Stimulated activated CD4-positive, alpha-beta T cell treated with anti-CD3 and anti-CD28 coated beads, Interleukin-4, amount 100 ng/mL, for 48 hours (primary cell): ENCODE measurements at regions not wholly inside any gene's neighbourhood (a gene's known extent, or its start where the extent isn't known, plus 50 kb on each side); places are given as distances from the start of the nearest gene placed in this dataset.
"Not testable (repeated sequence)": the region's sequence is repeated elsewhere in the genome, so short reads cannot be mapped to it uniquely, and the experiment has no call there.

Experiments used
- DNase-seq, 2 donors: peaks; one replicate each; pipeline ENCODE4 v3.0.0-alpha.2; 2020; ENCODE audit warnings: low read depth in 2 of 2

GRCh38 chr9:75669721-75670120, 220.8 kb upstream of the PCSK5 start:
- no peak for DNase-seq

DNA sequence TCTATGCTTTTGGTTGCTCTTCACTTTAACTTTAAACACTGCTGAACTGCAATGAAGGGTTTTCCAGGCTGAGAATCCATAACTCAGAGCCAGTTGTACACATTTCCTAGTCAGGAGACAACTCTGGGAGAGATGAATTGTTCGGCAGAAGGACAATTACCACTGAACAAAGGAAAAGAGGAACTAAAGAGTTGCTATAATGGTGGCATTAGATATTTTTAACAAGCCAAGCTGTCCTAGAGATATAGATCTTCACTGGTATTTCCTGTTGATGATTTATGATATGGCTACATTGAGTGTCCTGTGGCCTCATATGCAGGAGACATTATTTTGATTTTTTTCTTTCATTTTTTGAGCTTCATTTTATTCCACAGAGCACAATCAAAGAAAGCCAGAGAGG, 219.1 kb upstream of the PCSK5 start:
- no peak for DNase-seq

DNA sequence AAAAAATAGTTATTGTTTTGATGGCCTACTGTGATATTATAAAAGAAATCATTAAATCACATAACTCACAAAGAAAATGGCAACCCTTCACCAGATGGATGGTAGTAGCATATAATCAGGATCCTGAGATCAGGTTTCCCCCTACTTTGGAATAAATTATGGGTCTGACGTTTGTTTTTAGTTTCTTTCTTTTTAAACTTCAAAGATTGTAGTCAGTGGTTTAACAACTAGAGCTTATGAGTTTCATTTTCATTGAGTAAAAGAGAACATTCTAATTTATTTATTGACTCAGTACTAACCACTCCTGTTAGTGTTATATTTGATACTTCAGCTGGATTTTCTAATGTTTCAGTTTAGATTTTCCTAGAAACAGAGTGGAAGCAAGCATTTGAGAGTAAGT, 218.0 kb upstream of the PCSK5 start:
- no peak for DNase-seq

DNA sequence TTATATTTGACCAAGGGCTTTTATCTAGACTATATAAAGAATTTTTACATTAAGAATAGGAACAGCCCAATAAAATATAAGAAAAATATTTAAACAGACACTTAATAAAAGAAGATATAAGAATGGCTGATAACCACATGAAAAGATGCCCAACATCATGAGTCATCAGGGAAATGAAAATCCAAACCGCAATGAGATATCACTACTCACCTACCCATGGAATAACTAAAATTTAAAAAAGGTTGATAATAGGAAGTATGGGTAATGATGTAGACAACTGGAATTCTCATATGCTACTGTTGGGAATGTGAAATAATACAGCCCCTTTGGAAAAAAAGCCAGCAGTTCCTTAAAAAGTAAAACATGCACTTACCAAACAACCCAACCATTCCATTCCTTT, 206.9 kb upstream of the PCSK5 start:
- DNase-seq, result no peak

- DNase-seq, result no peak
Measured at GRCh38 chr9:75685062-75685461, 205.4 kb upstream of the PCSK5 start.

DNA sequence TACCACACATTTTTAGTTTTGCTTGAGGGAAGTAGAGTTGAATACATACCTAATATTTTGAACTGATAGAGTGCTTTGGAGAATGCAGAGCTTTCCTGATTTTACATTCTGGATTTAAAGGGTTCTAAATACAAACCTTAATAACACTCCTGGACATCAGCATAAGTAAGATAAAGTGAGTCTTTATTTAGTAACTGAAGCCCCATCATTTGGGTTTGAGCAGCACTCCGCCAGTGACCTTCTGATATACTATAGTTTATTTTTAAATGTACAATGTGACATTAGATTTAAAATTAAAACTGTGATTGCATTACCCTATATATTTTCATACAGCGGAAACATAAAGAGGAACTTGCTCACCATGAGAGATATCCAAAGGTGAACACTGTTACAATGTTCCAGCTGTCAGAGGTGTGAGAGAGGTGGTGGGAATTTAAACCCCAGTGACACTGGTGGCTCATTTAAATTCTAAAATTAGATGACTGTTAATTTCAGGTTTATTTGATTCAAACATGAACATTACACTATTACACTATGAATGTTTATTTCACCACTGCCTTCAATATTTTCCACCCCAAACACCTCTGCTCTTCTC, 203.0 kb upstream of the PCSK5 start:
- DNase-seq, result no peak

DNA sequence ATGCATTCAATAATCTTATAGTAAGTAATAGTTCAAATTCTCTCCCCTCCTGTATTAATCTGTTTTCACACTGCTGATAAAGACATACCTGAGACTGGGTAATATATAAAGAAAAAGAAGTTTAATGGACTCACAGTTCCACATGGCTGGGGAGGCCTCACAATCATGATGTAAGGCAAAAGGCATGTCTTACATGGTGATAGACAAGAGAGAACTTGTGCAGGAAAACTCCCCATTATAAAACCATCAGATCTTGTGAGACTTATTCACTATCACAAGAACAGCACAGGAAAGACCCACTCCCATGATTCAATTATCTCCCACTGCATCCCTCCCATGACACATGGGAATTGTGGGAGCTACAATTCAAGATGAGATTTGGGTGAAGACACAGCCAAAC, 199.9 kb upstream of the PCSK5 start:
- DNase-seq, result not testable (repeated sequence)

DNA sequence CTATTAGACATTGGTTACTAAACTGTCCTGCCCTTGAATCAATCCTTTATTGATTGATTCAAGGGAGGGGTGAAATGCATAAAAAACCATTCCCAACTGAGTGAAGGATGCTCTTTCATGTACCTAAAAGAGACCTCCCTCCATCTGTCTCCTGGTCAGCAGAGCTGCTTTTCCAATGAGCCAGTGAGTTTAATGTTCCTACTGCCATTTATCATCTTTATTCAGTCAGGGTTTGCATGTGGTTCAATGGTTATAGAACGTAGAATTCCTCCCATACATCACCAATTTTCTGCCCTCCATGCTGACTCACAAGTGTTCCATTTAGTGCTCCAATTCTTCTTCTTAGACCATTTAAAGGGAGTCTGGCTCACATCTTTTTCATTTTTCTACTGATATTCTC, 199.1 kb upstream of the PCSK5 start:
- no peak for DNase-seq

DNA sequence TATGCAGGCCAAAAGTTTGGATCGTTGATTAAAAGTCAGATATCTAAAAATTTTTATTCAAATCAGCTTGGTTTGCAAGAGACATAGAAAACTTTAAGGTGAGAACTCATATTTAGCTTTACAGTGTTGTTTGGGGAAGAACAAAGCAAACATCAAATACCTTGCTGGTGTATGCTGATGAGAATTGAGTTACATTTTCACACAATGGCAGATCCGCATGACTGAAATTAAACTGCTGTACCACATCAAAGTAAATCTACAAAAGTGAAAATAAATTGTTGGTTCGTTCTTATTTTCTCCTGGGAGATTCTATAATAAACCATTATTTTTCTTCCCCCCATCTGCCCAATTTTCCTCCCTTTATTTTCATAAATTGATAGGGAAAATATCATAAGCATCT, 198.2 kb upstream of the PCSK5 start:
- no peak for DNase-seq

DNA sequence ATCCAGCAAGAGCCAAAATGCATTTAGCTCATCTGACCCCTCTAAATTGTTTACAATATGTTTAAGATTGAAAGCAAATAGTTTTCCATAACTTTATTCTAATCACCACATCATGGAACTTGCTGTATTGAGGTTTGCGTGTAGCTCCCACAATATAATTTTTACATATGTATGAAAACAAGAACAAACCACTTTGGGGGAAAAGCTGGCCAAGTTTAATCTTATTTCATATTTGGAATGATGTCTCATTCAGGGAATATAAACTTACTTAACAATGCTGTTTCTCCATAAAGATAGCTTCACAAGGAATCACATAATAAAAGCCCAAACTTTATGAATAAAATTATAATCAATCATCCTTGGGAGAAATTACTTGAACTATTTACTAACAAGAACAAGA, 194.6 kb upstream of the PCSK5 start:
- no peak for DNase-seq

- DNase-seq, result no peak
Measured at GRCh38 chr9:75699017-75699416, 191.5 kb upstream of the PCSK5 start.

GRCh38 chr9:75699625-75700251, 190.7 kb upstream of the PCSK5 start:
- DNase-seq, result no peak

DNA sequence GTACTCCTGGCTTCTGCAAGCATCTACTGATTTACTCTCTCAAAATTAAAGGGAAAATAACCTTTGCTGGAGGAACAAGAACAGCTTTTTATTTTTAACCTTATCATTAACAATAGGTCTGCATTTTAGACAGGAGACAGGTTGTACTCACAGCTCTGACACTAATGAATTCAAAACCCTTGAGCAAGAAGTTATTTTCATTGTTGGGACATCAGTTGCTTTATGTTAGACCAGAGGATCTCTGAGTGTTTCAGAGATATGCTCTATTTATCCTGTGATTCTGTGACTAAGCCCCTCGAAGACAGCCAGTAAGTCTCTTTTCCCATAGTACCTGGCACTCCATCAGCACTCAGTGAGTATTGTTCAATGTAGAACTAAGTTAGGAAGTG, 190.2 kb upstream of the PCSK5 start:
- DNase-seq, result no peak

DNA sequence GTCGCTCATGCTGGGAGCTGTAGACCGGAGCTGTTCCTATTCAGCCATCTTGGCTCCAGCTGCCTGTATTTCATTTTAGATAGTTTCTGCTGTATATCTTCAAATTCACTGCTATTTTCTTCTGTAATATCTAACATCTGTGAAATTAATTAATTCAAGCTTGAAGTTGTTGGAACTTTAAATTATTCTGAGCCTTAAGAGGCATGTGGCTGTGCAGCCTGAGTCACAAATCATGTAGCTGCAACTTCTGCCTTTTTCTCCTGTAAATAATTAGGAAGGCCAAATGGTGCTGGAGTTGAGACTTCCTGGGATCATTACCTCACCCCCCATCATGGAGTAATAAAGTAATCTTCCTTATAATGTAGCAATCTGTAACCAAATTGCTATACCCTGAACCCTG, 183.3 kb upstream of the PCSK5 start:
- DNase-seq, result no peak

DNA sequence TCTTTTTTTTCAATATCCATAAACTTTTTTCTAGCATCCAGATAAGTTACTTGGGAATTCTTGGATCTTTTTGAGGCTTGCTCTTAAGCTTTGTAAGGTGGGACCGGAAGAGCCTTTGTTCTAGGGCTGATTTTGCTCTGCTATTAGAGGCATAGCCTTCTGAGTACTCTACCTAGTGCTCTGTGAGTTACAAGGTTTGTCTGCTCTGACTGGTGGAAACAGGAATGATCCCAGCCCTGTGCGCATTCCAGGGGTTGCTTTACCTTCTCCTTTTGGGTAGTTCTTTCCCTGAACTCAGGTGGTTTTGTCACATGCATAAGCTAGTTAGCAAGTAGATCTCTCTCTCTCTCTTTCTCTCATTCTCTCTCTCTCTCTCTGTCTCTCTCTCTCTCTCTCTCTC, 180.8 kb upstream of the PCSK5 start:
- no peak for DNase-seq

DNA sequence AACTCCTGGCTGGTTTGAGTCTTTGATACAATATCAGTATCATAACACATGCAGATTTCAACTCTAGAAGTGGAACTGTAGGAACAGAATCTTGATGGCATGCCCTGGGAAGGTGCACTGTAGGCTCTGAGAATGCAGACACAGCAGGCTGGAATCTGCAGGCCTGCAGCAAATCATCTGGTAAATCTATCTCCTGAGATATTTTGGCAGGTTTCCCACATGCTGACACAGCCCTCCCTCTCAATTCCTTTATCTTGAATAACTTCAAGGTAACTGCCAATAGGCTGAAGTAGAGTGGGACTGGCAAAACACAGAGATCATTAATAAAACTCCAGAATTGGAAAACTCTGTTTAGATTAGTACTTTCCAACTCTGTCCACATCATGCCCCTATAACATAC, 177.8 kb upstream of the PCSK5 start:
- no peak for DNase-seq

GRCh38 chr9:75713335-75713734, 177.1 kb upstream of the PCSK5 start:
- no peak for DNase-seq

DNA sequence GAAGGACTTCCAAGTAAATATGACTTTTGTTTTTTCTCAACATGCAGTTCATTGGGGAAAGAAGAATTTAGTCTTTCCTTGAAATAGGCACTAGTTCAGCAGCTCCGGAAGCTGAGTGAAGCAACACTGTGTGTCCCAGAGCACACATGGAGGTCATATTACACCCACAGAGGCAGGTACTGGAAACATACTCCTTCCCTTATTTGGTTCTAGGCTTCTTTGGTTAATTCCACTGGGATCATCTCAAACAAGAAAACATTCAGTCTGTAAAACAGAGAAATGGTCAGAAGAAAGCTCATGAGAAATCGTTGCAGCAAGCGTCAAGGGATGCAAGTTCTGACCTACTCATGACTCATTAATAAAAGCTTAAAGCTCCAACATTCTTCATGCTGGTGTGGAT, 175.1 kb upstream of the PCSK5 start:
- DNase-seq, result no peak

DNA sequence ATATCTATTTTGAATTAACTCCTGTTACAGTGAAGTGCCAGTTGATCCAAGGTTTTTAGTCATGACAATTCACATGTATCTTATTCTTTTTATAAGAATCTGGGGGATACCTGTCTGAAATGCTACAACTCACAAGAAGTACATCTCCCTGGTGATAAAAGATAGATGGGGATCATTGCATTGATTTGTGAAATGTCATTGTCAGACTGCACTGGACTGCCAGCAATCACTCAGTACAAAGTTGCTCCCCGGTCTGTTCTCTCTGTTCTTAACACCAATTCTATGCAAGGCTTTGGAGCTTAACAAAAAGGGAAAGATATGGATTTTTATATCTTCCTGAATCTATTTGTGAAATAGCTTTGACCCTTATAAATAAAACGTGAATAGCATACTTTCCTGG, 171.8 kb upstream of the PCSK5 start:
- no peak for DNase-seq

DNA sequence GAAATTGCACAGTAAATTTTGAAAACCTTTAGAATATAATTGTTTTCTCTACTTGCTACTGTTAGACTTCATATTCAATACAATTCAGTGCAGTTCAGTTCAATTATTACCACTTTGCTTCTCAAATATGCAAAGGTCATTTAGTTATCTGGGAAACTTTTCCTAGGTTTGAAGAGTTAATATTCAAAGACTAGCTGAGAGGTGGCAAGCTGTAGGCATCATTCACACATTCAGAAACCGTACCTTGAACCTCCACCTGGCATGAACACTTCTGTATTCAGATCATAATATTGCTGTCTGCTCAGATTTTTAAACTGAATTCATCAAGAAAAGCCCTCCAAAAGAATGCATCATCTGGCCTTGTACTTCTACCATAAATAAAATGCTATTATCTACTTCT, 162.1 kb upstream of the PCSK5 start:
- no peak for DNase-seq

DNA sequence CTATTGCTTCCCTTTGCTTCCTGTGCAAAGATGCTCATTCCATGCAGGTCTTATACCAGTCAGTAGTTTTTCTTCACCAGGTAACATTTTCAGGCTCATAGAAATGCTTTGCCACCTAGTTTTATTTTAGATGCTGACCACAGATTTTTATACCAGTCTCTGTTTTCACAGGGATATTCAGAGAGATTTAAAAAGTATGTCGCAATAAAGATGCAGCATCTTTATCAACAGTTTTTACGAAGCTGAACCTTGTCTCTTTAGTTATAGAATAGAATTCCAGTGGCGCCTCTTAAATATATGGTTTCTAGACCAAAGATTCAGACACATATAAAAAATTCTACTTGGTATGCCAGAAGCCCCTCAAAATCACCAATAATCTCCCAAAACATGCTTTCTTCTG, 155.7 kb upstream of the PCSK5 start:
- DNase-seq, result no peak

DNA sequence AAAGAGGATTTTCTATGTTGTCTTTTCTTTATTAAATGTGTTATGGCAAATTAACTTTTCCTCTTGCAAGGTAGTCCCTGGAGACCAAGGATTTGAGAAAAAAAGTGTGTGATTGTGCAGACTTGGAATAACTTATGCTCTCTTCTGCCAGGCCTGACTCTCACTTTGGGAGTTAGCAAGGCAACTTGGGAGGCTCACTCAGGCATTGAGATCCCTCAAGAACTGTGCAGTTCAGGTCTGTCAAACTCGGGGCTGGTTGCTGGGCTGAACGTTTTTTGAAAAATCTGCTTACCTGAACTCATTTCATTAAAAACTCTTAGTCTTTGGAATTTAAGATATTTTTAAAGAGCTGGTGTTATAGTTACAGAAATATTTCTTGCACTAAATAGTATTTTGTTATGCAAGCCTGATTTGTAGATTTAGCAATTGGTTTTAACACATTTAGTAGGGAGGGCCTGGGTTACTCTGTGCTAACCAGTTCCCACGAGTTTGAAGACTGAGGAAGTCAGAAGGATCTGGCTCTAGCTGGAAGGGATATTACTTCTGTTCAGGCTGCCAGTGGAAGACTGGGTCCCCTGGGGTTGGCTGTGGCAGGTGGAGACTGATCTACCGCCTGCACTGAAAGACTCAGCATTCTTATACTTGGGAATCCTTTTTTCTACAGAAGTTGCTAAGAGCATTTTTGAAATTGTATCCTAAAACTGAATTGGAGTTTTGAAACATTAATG, 150.4 kb upstream of the PCSK5 start:
- no peak for DNase-seq

DNA sequence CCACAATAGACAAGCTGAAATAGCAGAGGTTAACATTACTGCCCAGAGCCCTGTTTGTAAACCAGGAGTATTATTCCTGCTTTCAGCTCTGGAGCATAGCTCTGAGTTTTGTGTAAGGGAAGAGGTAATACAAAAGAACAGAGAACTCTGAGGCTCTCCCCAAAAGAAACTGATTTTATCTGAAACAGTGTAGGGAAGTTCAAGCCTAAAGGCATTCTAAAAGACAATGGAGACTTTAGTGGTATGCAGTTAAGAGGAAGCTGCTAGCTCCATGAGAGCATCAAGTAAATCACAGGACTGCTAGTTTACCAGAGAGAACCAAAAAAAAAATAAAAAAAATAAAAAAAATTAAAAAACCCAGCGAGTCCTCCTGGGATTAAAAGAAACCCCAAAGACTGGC, 146.6 kb upstream of the PCSK5 start:
- DNase-seq, result no peak

GRCh38 chr9:75754080-75754479, 136.4 kb upstream of the PCSK5 start:
- no peak for DNase-seq
